Suppressor macrophage treated with lipopolysaccharide for 4 hours (primary cell): ENCODE measurements at regions not wholly inside any gene's neighbourhood (a gene's known extent, or its start where the extent isn't known, plus 50 kb on each side); places are given as distances from the start of the nearest gene placed in this dataset.

Source experiments
- DNase-seq: peaks from one replicate; pipeline ENCODE4 v3.0.0-alpha.2; 2020

GRCh38 chr5:115402092-115402491 lies 105.6 kb upstream of the CCDC112 start:
- DNase-seq: no peak

GRCh38 chr5:115398719-115399118 lies 102.3 kb upstream of the CCDC112 start:
- DNase-seq: no peak

GRCh38 chr5:115396688-115397087 lies 100.2 kb upstream of the CCDC112 start:
- DNase-seq: no peak

- no peak for DNase-seq
Measured at GRCh38 chr5:115396081-115396480, 99.6 kb upstream of the CCDC112 start.

GRCh38 chr5:115394531-115394930 lies 98.1 kb upstream of the CCDC112 start:
- no peak for DNase-seq

GRCh38 chr5:115393239-115393638 lies 96.8 kb upstream of the CCDC112 start:
- no peak for DNase-seq

- DNase-seq: no peak
Measured at GRCh38 chr5:115392611-115393010, 96.2 kb upstream of the CCDC112 start.

GRCh38 chr5:115391780-115392179 lies 95.3 kb upstream of the CCDC112 start:
- no peak for DNase-seq

GRCh38 chr5:115389799-115390382 lies 93.4 kb upstream of the CCDC112 start:
- DNase-seq: no peak

- DNase-seq: no peak
Measured at GRCh38 chr5:115389034-115389798, 92.8 kb upstream of the CCDC112 start.

- DNase-seq: no peak
Measured at GRCh38 chr5:115388240-115388639, 91.8 kb upstream of the CCDC112 start.

- no peak for DNase-seq
Measured at GRCh38 chr5:115387816-115388215, 91.4 kb upstream of the CCDC112 start.

GRCh38 chr5:115386657-115387056 lies 90.2 kb upstream of the CCDC112 start:
- DNase-seq: no peak

- DNase-seq: no peak
Measured at GRCh38 chr5:115384587-115385375, 88.3 kb upstream of the CCDC112 start.

- DNase-seq: no peak
Measured at GRCh38 chr5:115382989-115383388, 86.5 kb upstream of the CCDC112 start.

- no peak for DNase-seq
Measured at GRCh38 chr5:115381911-115382662, 85.6 kb upstream of the CCDC112 start.

GRCh38 chr5:115379622-115380344 lies 83.3 kb upstream of the CCDC112 start:
- no peak for DNase-seq

- no peak for DNase-seq
Measured at GRCh38 chr5:115378754-115379153, 82.3 kb upstream of the CCDC112 start.

- DNase-seq: peak; percentile 75
Measured at GRCh38 chr5:115377468-115378217, 81.2 kb upstream of the CCDC112 start.

GRCh38 chr5:115375893-115376292 lies 79.4 kb upstream of the CCDC112 start:
- DNase-seq: peak; percentile 85

- no peak for DNase-seq
Measured at GRCh38 chr5:115374057-115374775, 77.8 kb upstream of the CCDC112 start.
